AG04449 (cell line): ENCODE measurements at regions not wholly inside any gene's neighbourhood (a gene's known extent, or its start where the extent isn't known, plus 50 kb on each side); places are given as distances from the start of the nearest gene placed in this dataset.
"Not testable (repeated sequence)": the region's sequence is repeated elsewhere in the genome, so short reads cannot be mapped to it uniquely, and the experiment has no call there.

Experiments
- CTCF ChIA-PET: fragments of 350-600 bp; formaldehyde crosslinking; extraction: SDS; loops from one replicate; lab custom pipeline; 2021; ENCODE audit warnings: antibody characterized with exemption; lab: Yijun Ruan, JAX
- POLR2A ChIA-PET: fragments of 400-600, 350-600 bp; formaldehyde crosslinking; extraction: SDS; loops from one replicate; lab custom pipeline; 2020; ENCODE audit warnings: antibody characterized with exemption, inconsistent platforms; lab: Yijun Ruan, JAX
- DNase-seq: peaks from one replicate; pipeline ENCODE4 v3.0.0-alpha.2; 2010; ENCODE audit warnings: low read depth, low spot score
- H3K4me3 ChIP-seq: 2 replicates; pipeline ENCODE4 v1.5.1; 2011; ENCODE audit warnings: low read depth, mild to moderate bottlenecking, control low read depth, low read length

GRCh38 chr16:70062947-70063346, 51.2 kb upstream of the PDPR start:
- DNase-seq, CTCF ChIA-PET, POLR2A ChIA-PET, H3K4me3 ChIP-seq: not testable (repeated sequence)
